Spleen (tissue), 11 donors: ENCODE measurements at regions not wholly inside any gene's neighbourhood (a gene's known extent, or its start where the extent isn't known, plus 50 kb on each side); places are given as distances from the start of the nearest gene placed in this dataset.

Experiments
- DNase-seq: peaks from one replicate; pipeline ENCODE4 v3.0.0-alpha.2; 2020
- H3K27ac ChIP-seq, 8 donors: fragments of 200-600 bp; sonication (generic) in 7 of 8; 1 replicate in 4 of 8; 2 replicates in 4 of 8; pipeline versions ENCODE4 v1.5.0 to v1.8.0; 2016 to 2021; ENCODE audit warnings: inconsistent platforms in 4 of 8, mild to moderate bottlenecking in 4 of 8, moderate library complexity in 1 of 8
- H3K27me3 ChIP-seq, 7 donors: fragments of 200-600 bp; sonication (generic) in 6 of 7; replicated peaks in 1 of 7; 1 replicate in 4 of 7; 2 replicates in 3 of 7; pipeline versions ENCODE4 v1.5.0 to v1.8.0; 2016 to 2021; ENCODE audit warnings: inconsistent platforms in 3 of 7, mild to moderate bottlenecking in 1 of 7
- H3K36me3 ChIP-seq, 6 donors: fragments of 200-600 bp; sonication (generic) in 5 of 6; 1 replicate in 4 of 6; 2 replicates in 2 of 6; pipeline versions ENCODE4 v1.5.0 to v1.8.0; 2016 to 2021; ENCODE audit warnings: inconsistent platforms in 2 of 6
- H3K4me1 ChIP-seq, 6 donors: fragments of 200-600 bp; sonication (generic) in 5 of 6; 1 replicate in 3 of 6; 2 replicates in 3 of 6; pipeline versions ENCODE4 v1.5.0 to v1.8.0; 2016 to 2021; ENCODE audit warnings: inconsistent platforms in 3 of 6
- H3K4me3 ChIP-seq, 8 donors: fragments of 200-600 bp; sonication (generic) in 7 of 8; 1 replicate in 4 of 8; 2 replicates in 4 of 8; pipeline versions ENCODE4 v1.5.0 to v1.8.0; 2016 to 2021; ENCODE audit warnings: inconsistent platforms in 4 of 8, mild to moderate bottlenecking in 4 of 8, moderate library complexity in 2 of 8
- H3K9me3 ChIP-seq, 8 donors: fragments of 200-600 bp; sonication (generic) in 7 of 8; 1 replicate in 4 of 8; 2 replicates in 4 of 8; pipeline versions ENCODE4 v1.5.0 to v1.8.0; 2016 to 2021; ENCODE audit warnings: inconsistent platforms in 4 of 8
- CTCF ChIP-seq, 11 experiments: fragments of 200-600 bp in 7 of 11; fragments of 450-650 bp in 4 of 11; sonication (generic) in 4 of 11; IDR thresholded peaks in 8 of 11; conservative IDR thresholded peaks in 3 of 11; 1 replicate in 7 of 11; 2 replicates in 4 of 11; pipeline versions ENCODE4 v1.4.0 to v1.8.0; 2016 to 2021; ENCODE audit warnings: antibody characterized with exemption in 11 of 11, inconsistent platforms in 4 of 11, mild to moderate bottlenecking in 1 of 11
- POLR2A ChIP-seq, 3 donors: fragments of 450-650 bp; IDR thresholded peaks; one replicate each; pipeline ENCODE4 v1.5.1; 2017; ENCODE audit warnings: antibody characterized with exemption in 3 of 3, mild to moderate bottlenecking in 1 of 3
- POLR2AphosphoS5 ChIP-seq, 3 donors: sonication (generic); formaldehyde crosslinking; IDR thresholded peaks; one replicate each; pipeline ENCODE4 v1.5.1; 2017; ENCODE audit warnings: antibody characterized with exemption in 3 of 3
- WGBS, 5 donors: extraction: QIAGEN DNeasy Blood & Tissue Kit in 3 of 5; methylation state at CpG; one replicate each; pipeline versions ENCODE4 v1.1.5 to v1.1.7; 2013 to 2018; 5-methylcytosine and 5-hydroxymethylcytosine counted together
- intact Hi-C: fragments of 100-400 bp; cut with DNase I; formaldehyde crosslinking; loops from one replicate; pipeline ENCODE4 v1.15.0; 2023; ENCODE audit warnings: low total_unique reads
- donor health status: healthy with polysubstance abuse.
- donor health status: DM: no; HTN: no; CAD: no; lungs with moderate emphysema.
- donor health status: DM: no; HTN: no; CAD: no.
- donor health status: Bipolar disorder and iron deficiency.
- donor health status: healthy.
- donor health status: DM: no; HTN: no; CAD: no.
- donor health status: DM: yes; HTN: yes; CAD: no.

- Histone ChIP-seq H3K27ac (no peak overlapping the region), H3K4me1 (no peaks in the 10 kb centered on the region), H3K9me3 (peaks cover 0 to 39% (median 26%) of the 10 kb centered on the region in 8 donors), H3K4me3 (no peak overlapping the region), H3K36me3 (no peaks in the 10 kb centered on the region), H3K27me3 (peaks cover 0 to 38% (median 0%) of the 10 kb centered on the region in 7 donors)
- peak; percentile 62 for DNase-seq
- WGBS, 5 donors = 86 to 89% (median 87%) methylated on average over 16 to 17 of the region's 17 CpGs
- no peak for TF ChIP-seq POLR2AphosphoS5 (IDR thresholded peaks at IDR 0.05)
- no peak for TF ChIP-seq CTCF (IDR thresholded peaks at IDR 0.05 in 8 of 11, conservative IDR thresholded peaks at IDR 0.05 in 3 of 11)
- no peak for TF ChIP-seq POLR2A (IDR thresholded peaks at IDR 0.05)
- intact Hi-C loops = no loop called here
These were observed 54.8 kb upstream of the HDAC4 start for GRCh38 chr2:239455436-239456203.

GRCh38 chr2:239454507-239454906, 53.7 kb upstream of the HDAC4 start:
- Histone ChIP-seq H3K27ac (no peak overlapping the region), H3K9me3 (peaks cover 0 to 39% (median 26%) of the 10 kb centered on the region in 8 donors)
- intact Hi-C loops = no loop called here

More at GRCh38 chr2:239454507-239454906, 53.7 kb upstream of the HDAC4 start:
- TF ChIP-seq POLR2AphosphoS5 (IDR thresholded peaks at IDR 0.05) (no peak), CTCF (IDR thresholded peaks at IDR 0.05 in 8 of 11, conservative IDR thresholded peaks at IDR 0.05 in 3 of 11) (no peak), POLR2A (IDR thresholded peaks at IDR 0.05) (no peak)
- peaks cover 0 to 38% (median 0%) of the 10 kb centered on the region in 7 donors for H3K27me3 ChIP-seq
- H3K36me3 ChIP-seq = no peaks in the 10 kb centered on the region
- no peak for DNase-seq
- H3K4me3 ChIP-seq = no peak overlapping the region
- no peaks in the 10 kb centered on the region for H3K4me1 ChIP-seq
- 84 to 94% (median 86%) methylated on average over 2 of the region's 2 CpGs for WGBS, 5 donors
